K562 (cell line): ENCODE measurements at regions not wholly inside any gene's neighbourhood (a gene's known extent, or its start where the extent isn't known, plus 50 kb on each side); places are given as distances from the start of the nearest gene placed in this dataset.

Experiments
- ATAC-seq: fragments of 200-7000 bp; cut with Tn5 transposase; 3 replicates; pipeline ENCODE4 v1.9.1; 2020; ENCODE audit warnings: moderate library complexity
- BruUV-seq: library from RNA; stranded (reverse); fragments of 400-500 nt; replicated peaks from 2 replicates; lab custom pipeline; 2021; lab: Mats Ljungman, UMichigan
- CTCF ChIA-PET: fragments of 300-600 bp; formaldehyde crosslinking; extraction: SDS; loops from one replicate; lab custom pipeline; 2021; ENCODE audit warnings: low intra/inter-chr PET ratio; lab: Yijun Ruan, JAX
- POLR2A ChIA-PET: fragments of 300-600, 350-650 bp; sonication (Branson Sonifier 250); formaldehyde crosslinking; extraction: SDS; loops from one replicate; lab custom pipeline; 2021; ENCODE audit warnings: antibody characterized with exemption, inconsistent platforms; lab: Yijun Ruan, JAX
- DNase-seq, 4 experiments: peaks; one replicate each; pipeline versions ENCODE4 v3.0.0 to v3.0.0-alpha.2; 2011 to 2018; ENCODE audit warnings: low spot score in 3 of 4, mixed read lengths in 3 of 4; ENCODE audit errors: extremely low read depth in 1 of 4
- FAIRE-seq: peaks from 2 replicates; lab custom pipeline; 2011; peaks lifted over from hg19 to GRCh38; lab: Jason Lieb, UNC
- H2AFZ ChIP-seq: 2 replicates; pipeline ENCODE4 v1.6.0; 2011; ENCODE audit warnings: low read depth, low read length, control low read depth, inconsistent platforms
- H3K27ac ChIP-seq: fragments of 200-600 bp; 3 replicates; pipeline ENCODE4 v1.8.0; 2011; ENCODE audit warnings: low read depth, mild to moderate bottlenecking, control low read depth, inconsistent platforms, low read length, moderate library complexity, mixed read lengths; ENCODE audit errors: extremely low read depth
- H3K27me3 ChIP-seq, 2 experiments: fragments of 300-600 bp in 1 of 2; 2 replicates in 1 of 2; 3 replicates in 1 of 2; pipeline versions ENCODE4 v1.6.0 to v1.8.0; 2011; ENCODE audit warnings: inconsistent platforms in 2 of 2, low read length in 2 of 2, mild to moderate bottlenecking in 1 of 2, mixed read lengths in 1 of 2, moderate library complexity in 1 of 2; ENCODE audit not compliant: control insufficient read depth in 2 of 2, insufficient read depth in 2 of 2
- H3K36me3 ChIP-seq: fragments of 300-600 bp; 3 replicates; pipeline ENCODE4 v1.8.0; 2011; ENCODE audit warnings: mild to moderate bottlenecking, low read length, inconsistent platforms; ENCODE audit not compliant: control insufficient read depth, insufficient read depth
- H3K4me1 ChIP-seq, 2 experiments: fragments of 200-600 bp in 1 of 2; replicated peaks in 1 of 2; 2 replicates in 1 of 2; 3 replicates in 1 of 2; pipeline versions ENCODE4 v1.5.1 to v1.8.0; 2011; ENCODE audit warnings: inconsistent platforms in 2 of 2, low read length in 2 of 2, mild to moderate bottlenecking in 1 of 2, mixed read lengths in 1 of 2, moderate library complexity in 1 of 2; ENCODE audit not compliant: control insufficient read depth in 2 of 2, insufficient read depth in 2 of 2
- H3K4me2 ChIP-seq: 2 replicates; pipeline ENCODE4 v1.6.1; 2011; ENCODE audit warnings: low read length, control low read depth, inconsistent platforms, mixed read lengths; ENCODE audit not compliant: insufficient read depth
- H3K4me3 ChIP-seq: fragments of 200-600 bp; sonication (generic), shearing (Covaris generic); 2 replicates; pipeline ENCODE4 v1.5.1; 2016; ENCODE audit warnings: control low read depth, inconsistent platforms
- H3K79me2 ChIP-seq: fragments of 200-600 bp; 3 replicates; pipeline ENCODE4 v1.8.0; 2011; ENCODE audit warnings: low read length, inconsistent platforms; ENCODE audit not compliant: control insufficient read depth, insufficient read depth
- H3K9ac ChIP-seq, 2 experiments: 2 replicates each; pipeline versions ENCODE4 v1.6.0 to v1.6.1; 2011; ENCODE audit warnings: low read depth in 2 of 2, low read length in 2 of 2, control low read depth in 1 of 2, inconsistent platforms in 1 of 2, mild to moderate bottlenecking in 1 of 2, mixed read lengths in 1 of 2; ENCODE audit not compliant: insufficient read depth in 1 of 2
- H3K9me1 ChIP-seq: one replicate; pipeline ENCODE4 v1.6.0; 2011; ENCODE audit warnings: inconsistent platforms, mild to moderate bottlenecking, low read length, moderate library complexity; ENCODE audit not compliant: control insufficient read depth, insufficient read depth
- H3K9me3 ChIP-seq: replicated peaks from 2 replicates; pipeline ENCODE4 v1.5.1; 2011; ENCODE audit warnings: low read depth, low read length, inconsistent platforms; ENCODE audit not compliant: control insufficient read depth, insufficient read depth
- H4K20me1 ChIP-seq: replicated peaks from 2 replicates; pipeline ENCODE4 v1.6.1; 2011; ENCODE audit warnings: low read length, inconsistent platforms, mixed read lengths; ENCODE audit not compliant: control insufficient read depth, insufficient read depth
- ATF4 ChIP-seq: fragments of 450-650 bp; formaldehyde crosslinking; IDR thresholded peaks from 2 replicates; pipeline ENCODE4 v1.4.0; 2022; ENCODE audit warnings: mild to moderate bottlenecking, moderate library complexity
- BHLHE40 ChIP-seq: IDR thresholded peaks from 2 replicates; pipeline ENCODE4 v1.6.1; 2011; ENCODE audit warnings: low read length, improper control_type of control experiment
- ELK1 ChIP-seq: sonication (generic); formaldehyde crosslinking; IDR thresholded peaks from 2 replicates; pipeline ENCODE4 v1.8.1; 2022; ENCODE audit warnings: missing genetic modification reagents
- EP300 ChIP-seq: IDR thresholded peaks from 2 replicates; pipeline ENCODE4 v1.6.1; 2012; ENCODE audit warnings: low read length, improper control_type of control experiment
- IFI16 ChIP-seq: fragments of 250-450 bp; sonication (Bioruptor Pico); IDR thresholded peaks from 2 replicates; pipeline ENCODE4 v2.1.2; 2022; ENCODE audit warnings: mild to moderate bottlenecking, inconsistent platforms
- KAT8 ChIP-seq: fragments of 450-650 bp; IDR thresholded peaks from 2 replicates; pipeline ENCODE4 v1.6.1; 2016; ENCODE audit warnings: low read depth, mild to moderate bottlenecking
- MYBL2 ChIP-seq, 2 experiments: fragments of 450-650 bp in 1 of 2; sonication (generic) in 1 of 2; formaldehyde crosslinking in 1 of 2; IDR thresholded peaks; 2 replicates each; pipeline versions ENCODE4 v1.6.1 to v1.8.1; 2017 to 2022; ENCODE audit warnings: borderline replicate concordance in 1 of 2, inconsistent platforms in 1 of 2, low read depth in 1 of 2, mild to moderate bottlenecking in 1 of 2, missing genetic modification reagents in 1 of 2, moderate library complexity in 1 of 2
- PML ChIP-seq: IDR thresholded peaks from 2 replicates; pipeline ENCODE4 v1.6.1; 2012; ENCODE audit warnings: low read length, inconsistent platforms
- RNF2 ChIP-seq: sonication (generic); IDR thresholded peaks from 2 replicates; pipeline ENCODE4 v1.6.1; 2016
- SMC3 ChIP-seq: conservative IDR thresholded peaks from 2 replicates; pipeline ENCODE4 v1.6.1; 2011; ENCODE audit warnings: low read depth, low read length, improper control_type of control experiment; ENCODE audit not compliant: insufficient read depth
- ZBED1 ChIP-seq: IDR thresholded peaks from 2 replicates; pipeline ENCODE4 v1.6.1; 2014
- ZC3H8 ChIP-seq: fragments of 450-650 bp; IDR thresholded peaks from 2 replicates; pipeline ENCODE4 v1.6.1; 2017
- ZNF124 ChIP-seq: sonication (generic); formaldehyde crosslinking; IDR thresholded peaks from 2 replicates; pipeline ENCODE4 v1.8.1; 2022; ENCODE audit warnings: missing genetic modification reagents
- ZNF584 ChIP-seq: fragments of 200-800 bp; sonication (Bioruptor generic); IDR thresholded peaks from 2 replicates; pipeline ENCODE4 v1.6.1; 2016; ENCODE audit warnings: low read depth, mild to moderate bottlenecking, missing genetic modification characterization, missing compliant biosample characterization
- ZNF785 ChIP-seq: fragments of 250-450 bp; sonication (Bioruptor Pico); IDR thresholded peaks from 2 replicates; pipeline ENCODE4 v1.4.0; 2020; ENCODE audit warnings: mild to moderate bottlenecking
- WGBS: fragments of 100-300 bp; shearing (Covaris generic); methylation state at CpG from one replicate; pipeline ENCODE4 v1.1.6; 2016; ENCODE audit warnings: low coverage, mixed read lengths; ENCODE audit not compliant: insufficient coverage; ENCODE audit errors: missing lambda C conversion rate; 5-methylcytosine and 5-hydroxymethylcytosine counted together
- in situ Hi-C: fragments of 300-500 bp; cut with MboI; formaldehyde crosslinking; loops from 4 replicates; pipeline ENCODE4 v1.15.0; 2018; ENCODE audit warnings: inconsistent platforms, mixed read lengths
- intact Hi-C: fragments of 100-400 bp; cut with micrococcal nuclease; formaldehyde crosslinking; loops from 2 replicates; pipeline ENCODE4 v1.14.2; 2022

GRCh38 chr12:94714378-94715114 lies 64.2 kb upstream of the TMCC3 start:
- no peaks in the 10 kb centered on the region for H3K36me3 ChIP-seq
- H3K4me3 ChIP-seq: no peak overlapping the region
- H3K9me3 ChIP-seq: no peaks in the 10 kb centered on the region
- no peak for ATAC-seq
- H2AFZ ChIP-seq: no peak overlapping the region
- H4K20me1 ChIP-seq: no peaks in the 10 kb centered on the region; the same call in 1 of the 2 replicates
- H3K4me1 ChIP-seq: no peaks in the 10 kb centered on the region
- in situ Hi-C loops (no loop called here), intact Hi-C loops (no loop called here)
- H3K79me2 ChIP-seq: no peaks in the 10 kb centered on the region
- H3K27ac ChIP-seq: no peak overlapping the region
- peaks cover 6 to 13% of the 10 kb centered on the region in 2 experiments; a peak in 4 of 5 replicates for H3K27me3 ChIP-seq
- BruUV-seq: no TSS peak
- DNase-seq: no peak
- H3K9me1 ChIP-seq: no peaks in the 10 kb centered on the region
- H3K9ac ChIP-seq: no peak overlapping the region
- ChIA-PET CTCF (no interaction called here), POLR2A (no interaction called here)
- no peak overlapping the region for H3K4me2 ChIP-seq
- 2% methylated on average over 6 of the region's 6 CpGs for WGBS
- no peak for FAIRE-seq
- TF ChIP-seq SMC3: no peak
- no peak for TF ChIP-seq ZC3H8
- no peak for TF ChIP-seq EP300
- TF ChIP-seq ZBED1: no peak
- no peak for TF ChIP-seq PML
- no peak for TF ChIP-seq KAT8
- no peak for TF ChIP-seq RNF2
- TF ChIP-seq ZNF785 (CRISPR knock-in tag): no peak
- TF ChIP-seq MYBL2 (IDR thresholded peaks at IDR 0.05; ENCODE audit: low read depth): no peak
- TF ChIP-seq MYBL2 (CRISPR knock-in tag; IDR thresholded peaks at IDR 0.05; ENCODE audit: borderline replicate concordance): no peak
- TF ChIP-seq ZNF584 (CRISPR knock-in tag): no peak
- no peak for TF ChIP-seq ELK1
- TF ChIP-seq ATF4 (CRISPR knock-in tag): no peak
- no peak for TF ChIP-seq ZNF124 (CRISPR knock-in tag)
- no peak for TF ChIP-seq BHLHE40
- no peak for TF ChIP-seq IFI16 (CRISPR knock-in tag)
